ENCODE measurements at regions not wholly inside any gene's neighbourhood (a gene's known extent, or its start where the extent isn't known, plus 50 kb on each side); places are given as distances from the start of the nearest gene placed in this dataset.
"Not testable (repeated sequence)": the region's sequence is repeated elsewhere in the genome, so short reads cannot be mapped to it uniquely, and the experiment has no call there.

DNA sequence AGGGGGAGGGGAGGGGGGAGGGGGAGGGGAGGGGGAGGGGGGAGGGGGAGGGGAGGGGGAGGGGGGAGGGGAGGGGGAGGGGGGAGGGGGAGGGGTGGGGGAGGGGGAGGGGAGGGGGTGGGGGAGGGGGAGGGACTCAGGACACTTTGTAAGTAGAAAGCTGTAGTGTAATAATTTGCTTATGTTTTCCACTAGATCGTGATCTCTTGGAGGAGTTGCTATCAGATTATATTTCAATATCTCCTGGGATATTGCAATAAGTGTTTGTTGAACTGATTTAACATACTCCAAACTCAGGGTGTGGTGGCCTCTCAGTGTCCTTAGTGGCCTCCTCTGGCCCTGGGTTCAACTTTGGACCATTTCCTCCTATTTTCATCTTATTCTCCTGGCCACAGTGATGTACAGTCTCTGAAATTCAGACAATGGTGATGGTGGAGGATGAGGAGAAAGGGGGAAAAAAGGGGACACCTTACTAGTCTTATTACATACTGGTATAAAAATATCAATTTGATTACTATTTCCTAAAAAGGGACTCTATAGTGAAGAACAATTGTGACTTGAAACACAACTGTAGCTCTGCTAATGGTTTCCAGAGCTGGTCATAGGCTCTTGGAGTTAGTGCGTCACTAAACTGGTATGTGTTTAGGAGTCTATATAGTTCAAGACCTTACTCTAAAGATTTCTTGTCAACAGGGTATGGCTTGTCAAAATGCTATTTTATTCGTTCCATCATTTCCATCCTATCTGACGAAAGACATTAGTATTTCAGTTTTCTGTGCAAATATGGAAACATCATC, 89.6 kb downstream of the DDX1 start:
- DNase-seq = no peak

DNA sequence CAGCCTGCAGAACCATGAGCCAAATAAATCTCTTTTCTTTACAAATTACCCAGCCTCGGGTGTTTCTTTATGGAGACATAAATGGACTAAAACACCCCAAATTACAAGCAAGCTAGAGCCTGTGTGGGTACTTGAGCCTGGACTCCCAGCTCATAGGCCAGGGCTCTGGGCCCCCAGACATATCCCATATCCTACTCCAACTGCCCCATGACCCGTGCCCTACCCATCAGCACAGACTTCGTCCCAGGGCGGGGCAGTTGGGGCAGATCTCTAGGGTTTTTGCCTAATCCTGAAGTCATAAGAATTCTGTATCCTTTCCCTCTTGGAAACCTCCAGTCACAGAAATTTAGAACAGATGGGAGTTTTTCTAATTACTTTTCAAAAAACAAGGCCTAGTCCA, 90.7 kb downstream of the DDX1 start:
- DNase-seq = no peak

DNA sequence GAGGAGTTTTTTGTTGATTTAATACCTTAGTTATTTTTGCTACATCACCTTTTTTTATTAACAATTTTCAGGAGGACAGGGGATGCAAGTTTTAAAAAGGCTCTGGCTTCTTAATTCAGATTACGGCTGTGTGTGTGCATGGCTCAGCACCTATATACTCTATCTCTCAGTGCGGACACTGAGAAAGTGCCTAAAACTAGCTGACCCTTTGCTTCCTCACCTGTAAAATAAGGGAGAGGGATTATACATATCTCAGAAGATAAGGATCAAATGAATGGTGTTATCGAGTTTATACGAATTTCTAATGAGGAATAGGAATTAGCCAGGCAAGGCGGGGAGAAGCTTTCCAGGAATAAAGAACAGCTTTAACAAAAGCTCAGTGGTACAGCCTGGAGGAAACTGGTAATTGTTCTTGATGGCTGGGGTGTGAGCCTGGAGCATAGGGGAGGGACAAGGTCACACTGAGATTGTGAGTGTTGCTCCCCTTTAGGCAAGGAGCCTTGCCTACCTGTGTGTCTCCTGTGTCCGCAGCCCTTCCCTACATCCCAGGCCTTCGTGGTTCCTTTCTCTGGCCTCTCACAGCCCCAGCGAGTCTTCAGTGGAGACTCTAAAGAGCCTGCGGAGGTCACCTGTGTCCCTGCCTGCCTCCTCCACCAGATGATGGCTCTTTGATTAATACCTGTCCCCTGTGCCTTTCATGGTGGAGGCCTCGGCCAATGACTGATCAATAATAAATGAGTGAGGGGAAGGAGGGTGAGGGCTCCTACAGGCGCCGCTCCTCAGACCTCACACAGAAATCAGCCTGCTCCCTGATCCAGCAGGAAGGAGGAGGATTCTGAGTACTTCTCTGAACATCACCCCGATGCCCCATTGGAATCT, 92.7 kb downstream of the DDX1 start:
- DNase-seq = no peak

DNA sequence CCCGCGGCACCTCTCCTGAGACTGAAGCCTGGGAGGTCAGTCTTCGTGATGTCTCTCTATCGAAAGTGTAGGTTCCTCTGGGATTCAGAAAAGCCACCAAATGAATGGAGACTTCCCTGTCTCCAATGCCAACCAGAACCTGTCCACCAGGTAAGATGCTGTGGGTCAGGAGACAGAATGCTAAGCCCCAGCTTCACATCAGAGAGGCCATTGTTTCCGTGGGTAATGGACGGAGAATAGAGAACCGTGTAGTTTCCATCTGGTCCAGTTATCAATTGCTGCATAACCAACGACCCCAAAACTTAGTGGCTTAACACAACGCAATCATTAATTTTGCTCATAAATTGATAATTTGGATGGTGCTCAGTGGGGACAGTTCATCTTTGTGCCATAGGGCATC, 93.5 kb downstream of the DDX1 start:
- DNase-seq = no peak

DNA sequence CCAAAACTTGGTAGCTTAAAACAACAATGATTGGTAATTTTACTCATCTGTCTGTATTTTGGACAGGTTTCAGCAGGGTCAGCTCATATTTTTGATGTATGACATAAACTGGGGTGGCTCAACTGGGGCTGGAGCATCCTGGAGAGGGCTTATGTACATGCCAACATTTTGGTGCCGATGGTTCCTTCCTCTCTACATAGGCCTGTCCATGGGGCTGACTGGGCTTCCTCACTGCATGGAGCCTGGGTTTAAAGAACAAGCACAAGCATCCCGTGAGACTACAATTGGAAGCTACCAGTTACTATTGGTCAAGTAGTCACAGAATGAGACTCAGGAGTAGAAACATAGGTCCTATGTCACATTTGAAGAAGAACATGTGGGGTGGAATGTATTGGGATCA, 95.0 kb downstream of the DDX1 start:
- no peak for DNase-seq

DNA sequence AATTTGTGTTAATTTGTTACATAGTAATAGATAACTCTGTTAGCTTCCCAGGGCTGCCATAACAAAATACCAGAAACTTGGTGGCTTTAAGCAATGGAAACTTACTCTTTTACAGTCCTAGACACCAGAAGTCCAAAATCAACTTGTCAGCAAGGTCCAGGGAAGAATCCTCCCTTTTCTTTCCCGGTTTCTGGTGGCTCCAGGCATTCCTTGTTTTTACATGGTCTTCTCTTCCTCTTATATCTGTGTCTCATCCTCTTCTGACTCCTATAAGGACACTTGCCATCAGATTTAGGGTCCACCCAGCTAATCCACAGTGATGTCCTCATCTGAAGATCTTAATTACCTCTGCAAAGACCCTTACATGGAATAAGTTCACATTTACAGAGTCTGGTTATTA, 95.6 kb downstream of the DDX1 start:
- no peak for DNase-seq

DNA sequence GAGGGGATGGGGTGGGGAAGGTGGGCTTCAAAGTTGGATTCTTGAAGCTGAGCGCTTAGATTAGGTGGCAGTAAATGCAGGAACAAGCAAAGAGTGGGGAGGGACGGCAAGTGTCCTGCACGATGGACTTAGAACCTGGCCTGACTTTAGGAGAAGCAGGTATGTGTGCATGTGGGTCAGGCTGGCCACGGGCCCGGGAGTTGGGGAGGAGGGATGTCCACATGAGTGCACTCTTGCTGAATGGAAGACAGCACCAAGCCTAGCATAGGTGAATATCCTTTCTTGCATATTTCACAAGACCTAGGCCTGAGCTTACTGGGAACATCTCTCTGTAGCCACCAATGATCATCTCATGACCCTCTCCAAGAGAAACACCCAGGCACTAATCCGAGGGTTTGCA, 96.1 kb downstream of the DDX1 start:
- no peak for DNase-seq

DNA sequence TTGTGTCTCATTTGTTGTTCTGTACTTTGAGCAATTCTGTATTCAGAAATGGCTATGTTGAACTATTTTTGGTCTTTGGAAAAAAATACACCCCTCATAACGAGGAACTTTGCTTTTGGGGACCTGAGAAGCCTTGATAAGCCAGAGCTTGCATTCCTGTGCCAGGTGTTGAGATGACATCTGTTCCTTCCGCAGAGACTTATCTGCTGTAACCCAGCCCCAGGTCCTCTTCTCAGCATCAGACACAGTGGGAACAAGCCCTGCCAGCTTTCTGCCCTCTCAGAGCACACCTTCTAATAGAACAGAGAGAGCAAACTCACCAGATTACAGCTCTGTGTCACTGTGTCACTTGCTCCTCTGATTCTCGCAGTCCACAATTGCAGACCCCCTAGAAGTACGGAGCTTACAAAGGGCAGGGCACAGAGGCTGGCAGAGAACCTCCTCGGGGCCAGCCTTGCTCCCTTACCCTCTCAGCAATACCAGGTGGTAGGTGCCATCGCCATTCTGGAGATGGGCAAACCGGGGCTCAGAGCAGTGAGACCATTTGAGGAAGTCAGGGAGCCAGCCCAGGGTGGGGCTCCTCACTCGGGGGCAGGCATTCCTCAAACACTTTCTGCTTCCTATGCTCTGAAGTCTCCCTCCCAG, 97.4 kb downstream of the DDX1 start:
- DNase-seq = no peak

DNA sequence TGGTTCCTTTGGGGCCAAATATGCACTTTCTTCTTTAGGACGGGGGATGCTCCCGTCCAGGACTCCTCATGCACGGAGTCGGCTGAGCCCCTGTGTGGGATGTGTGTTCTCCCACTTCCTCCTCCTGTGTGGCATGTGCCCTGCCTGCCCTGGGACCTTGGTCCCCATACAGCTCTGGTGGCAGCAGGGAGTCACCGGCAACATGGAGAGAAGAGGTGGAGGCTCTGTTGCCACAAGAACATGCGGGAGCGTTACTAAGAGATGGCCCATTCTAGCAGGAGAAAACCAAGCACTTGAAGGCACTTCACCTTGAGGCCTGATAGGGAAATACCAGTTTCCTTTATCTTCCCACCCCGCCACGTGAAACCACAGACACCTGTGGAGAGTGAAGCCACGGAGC, 98.0 kb downstream of the DDX1 start:
- no peak for DNase-seq

DNA sequence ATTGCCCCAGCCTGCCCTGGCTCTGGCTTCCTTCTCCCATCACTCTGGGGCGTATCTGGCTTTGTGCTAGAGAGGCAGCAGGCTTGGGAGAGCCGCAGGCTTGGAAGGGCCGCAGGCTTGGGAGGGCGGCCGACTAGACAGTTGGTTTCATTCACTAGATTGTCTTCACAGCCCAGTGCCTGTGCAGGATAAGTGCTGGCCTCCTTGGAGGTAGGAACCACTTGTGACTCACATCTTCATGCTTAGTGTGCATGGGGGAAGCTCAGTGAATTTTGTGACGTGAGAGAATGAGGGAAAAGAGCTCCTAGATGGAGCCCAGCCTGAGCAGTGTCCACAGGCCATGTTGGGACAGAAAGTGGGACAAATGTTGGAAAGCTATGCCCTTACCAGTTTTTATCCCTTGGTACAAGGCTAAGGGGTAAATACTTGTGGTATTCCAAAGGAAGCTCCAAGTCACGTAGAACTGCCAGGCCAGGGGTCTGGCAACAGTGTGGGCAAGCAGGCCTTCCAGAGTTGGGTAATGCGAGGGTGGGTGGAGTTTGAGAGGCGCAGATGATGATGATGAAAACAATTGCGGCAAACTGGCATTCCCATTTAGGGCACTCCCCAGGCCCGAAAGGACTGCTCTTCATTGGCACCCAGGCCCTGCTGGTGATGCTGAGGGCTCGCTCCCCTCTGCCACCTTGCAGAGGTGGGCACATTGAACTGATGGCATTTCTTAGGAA, 100.1 kb downstream of the DDX1 start:
- DNase-seq = no peak

DNA sequence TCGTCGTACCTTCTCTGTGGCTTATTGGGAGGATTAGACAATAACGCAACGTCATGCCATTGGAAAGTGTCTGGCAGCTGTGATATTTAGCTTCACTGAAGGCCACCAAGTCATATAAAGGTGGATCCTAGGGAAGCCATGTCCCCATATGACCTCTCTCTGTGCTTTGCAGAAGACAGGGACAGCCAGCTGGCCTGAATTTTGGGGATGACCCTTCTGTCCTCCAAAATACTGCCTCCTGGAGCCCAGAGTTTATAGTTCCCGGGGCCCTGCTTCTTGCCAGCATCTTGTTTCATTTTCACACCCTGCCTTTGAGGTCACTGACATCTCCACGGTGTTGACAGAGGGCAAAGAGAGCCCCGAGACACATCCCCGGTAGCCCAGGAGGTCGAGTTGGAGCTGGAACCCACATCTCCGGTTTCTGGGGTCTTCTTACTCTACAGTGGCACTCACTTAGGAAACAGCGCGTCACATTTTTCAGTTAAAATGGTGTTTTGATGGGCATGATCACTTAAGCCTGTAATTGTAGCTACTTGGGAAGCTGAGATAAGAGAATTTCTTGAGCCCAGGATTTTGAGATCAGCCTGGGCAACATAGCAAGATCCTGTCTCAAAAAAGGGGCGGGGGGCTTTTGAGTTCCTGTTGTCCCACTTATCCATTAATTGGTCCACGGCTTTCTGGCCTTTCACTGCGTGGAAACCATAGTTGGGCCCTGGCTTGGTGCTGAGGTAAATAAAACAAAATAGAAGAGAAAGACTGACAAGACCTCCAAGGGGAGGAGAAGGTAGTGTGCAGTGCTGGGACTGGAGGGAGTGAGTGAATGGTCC, 101.1 kb downstream of the DDX1 start:
- DNase-seq = no peak

DNA sequence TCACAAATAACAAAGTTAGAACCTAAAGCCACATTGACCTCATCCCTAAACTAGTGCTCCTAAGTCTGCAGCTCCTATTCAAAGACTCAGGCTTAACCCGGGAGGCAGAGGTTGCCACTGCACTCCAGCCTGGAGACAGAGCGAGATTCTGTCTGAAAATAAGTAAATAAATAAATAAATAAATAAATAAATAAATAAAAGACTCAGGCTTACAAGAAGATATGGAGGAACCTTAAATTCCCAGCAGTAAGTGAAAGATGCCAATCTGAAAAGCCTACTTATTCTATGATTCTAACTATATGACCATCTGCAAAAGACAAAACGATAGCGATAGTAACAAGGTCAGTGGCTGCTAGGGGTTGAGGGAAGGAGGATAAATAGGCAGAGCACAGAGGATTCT, 101.7 kb downstream of the DDX1 start:
- no peak for DNase-seq

DNA sequence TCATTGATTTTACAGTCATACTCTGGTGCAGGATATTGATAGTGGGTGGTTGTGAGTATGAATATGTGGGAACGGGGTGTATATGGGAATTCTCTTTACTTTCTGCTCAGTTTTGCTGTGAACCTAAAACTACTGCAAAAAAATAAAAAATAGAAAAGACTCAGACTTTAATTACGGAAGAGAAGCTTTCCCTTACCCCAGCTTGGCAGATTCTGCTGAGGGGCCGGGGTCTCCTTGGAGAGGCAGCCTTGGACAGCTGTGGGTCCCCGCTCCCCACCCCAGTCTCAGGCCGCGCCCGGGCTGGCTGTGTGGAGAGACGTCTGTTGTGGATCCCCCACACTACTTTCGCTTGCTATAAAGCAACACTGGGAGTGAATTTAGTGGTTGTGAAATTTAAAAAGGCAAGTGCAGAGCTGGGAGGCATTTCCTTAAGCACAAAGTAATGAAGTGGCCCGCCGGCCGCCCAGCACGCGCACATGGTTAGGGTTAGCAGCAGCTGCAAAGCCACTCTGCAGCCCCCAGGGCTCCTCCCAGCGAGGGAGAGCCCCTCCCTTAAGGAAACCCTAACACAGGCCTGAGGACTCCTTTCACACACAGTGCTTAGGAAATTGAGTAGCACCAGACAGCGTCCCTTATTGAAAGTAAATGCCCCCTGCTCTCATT, 102.4 kb downstream of the DDX1 start:
- no peak for DNase-seq

DNA sequence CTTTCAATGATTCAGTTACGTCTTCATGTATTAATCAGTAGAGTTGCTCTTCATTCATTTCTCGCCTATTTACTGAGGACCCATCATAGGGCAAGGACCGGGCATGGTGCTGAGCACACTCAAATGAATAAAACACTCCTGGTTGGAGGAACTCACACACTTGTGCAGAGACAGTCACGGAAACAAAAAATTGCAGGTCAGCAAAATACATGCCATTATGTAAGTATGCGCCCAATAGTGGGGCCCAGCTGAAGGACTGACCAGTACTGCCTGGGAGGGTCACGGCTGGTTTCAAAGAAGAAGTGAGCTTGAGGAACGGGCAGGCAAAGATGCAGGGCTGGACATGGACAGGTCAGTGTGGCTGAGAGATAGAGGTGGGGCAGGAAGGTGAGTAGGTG, 102.9 kb downstream of the DDX1 start:
- no peak for DNase-seq

DNA sequence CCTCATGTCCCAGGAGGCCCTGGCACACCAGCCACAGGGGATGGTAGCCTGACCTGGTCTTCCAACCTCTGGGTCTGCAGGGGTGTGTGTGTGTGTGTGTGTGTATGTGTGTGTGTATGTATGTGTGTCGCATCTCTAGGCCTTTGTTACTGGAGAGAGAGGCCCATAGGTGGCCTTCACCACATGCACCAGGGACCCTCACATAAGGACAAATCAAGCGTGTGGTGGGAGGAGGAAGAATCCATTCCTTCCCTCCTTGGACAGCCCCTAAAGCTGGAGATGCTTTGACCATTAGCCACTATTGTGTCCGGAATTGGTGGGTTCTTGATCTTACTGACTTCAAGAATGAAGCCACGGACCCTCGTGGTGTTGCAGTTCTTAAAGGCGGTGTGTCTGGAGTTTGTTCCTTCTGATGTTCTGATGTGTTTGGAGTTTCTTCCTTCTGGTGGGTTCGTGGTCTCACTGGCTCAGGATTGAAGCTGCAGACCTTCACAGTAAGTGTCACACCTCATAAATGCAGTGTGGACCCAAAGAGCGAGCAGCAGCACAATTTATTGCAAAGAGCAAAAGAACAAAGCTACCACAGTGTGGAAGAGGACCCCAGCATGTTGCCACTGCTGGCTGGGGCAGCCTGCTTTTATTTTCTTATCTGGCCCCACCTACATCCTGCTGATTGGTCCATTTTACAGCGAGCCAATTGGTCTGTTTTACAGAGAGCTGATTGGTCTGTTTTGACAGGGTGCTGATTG, 104.1 kb downstream of the DDX1 start:
- no peak for DNase-seq

DNA sequence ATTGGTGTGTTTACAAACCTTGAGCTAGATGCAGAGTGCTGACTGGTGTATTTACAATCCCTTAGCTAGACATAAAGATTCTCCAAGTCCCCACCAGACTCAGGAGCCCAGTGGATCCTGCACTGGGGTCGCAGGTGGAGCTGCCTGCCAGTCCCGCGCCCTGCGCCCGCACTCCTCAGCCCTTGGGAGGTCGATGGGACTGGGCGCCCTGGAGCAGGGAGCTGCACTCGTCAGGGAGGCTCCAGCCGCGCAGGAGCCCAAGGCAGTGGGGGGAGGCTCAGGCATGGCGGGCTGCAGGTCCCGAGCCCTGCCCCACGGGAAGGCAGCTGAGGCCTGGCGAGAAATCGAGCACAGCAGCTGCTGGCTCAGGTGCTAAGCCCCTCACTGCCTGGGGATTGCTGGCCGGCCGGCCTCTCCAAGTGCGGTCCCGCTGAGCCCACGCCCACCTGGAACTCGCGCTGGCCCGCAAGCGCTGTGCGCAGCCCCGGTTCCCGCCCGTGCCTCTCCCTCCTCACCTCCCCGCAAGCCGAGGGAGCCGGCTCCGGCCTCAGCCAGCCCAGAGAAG, 105.0 kb downstream of the DDX1 start:
- not testable (repeated sequence) for DNase-seq

DNA sequence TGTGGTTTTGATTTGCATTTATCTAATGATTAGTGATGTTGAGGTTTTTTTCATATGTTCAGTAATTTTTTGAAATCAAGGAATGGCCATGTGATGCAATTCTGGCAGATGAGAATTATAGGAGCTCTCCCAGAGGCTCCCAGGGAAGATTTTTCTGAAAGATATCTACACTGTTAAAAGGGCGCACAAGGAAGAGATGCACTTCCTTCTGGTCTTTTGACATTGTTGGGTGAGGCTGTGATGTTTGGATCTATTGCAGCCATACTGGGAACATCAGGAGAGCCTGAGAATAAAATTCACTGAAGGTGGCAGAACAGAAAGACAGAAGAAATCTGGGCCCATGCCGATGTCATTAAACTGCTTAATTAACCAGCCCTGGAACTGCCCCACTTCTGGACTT, 108.5 kb downstream of the DDX1 start:
- DNase-seq = no peak

DNA sequence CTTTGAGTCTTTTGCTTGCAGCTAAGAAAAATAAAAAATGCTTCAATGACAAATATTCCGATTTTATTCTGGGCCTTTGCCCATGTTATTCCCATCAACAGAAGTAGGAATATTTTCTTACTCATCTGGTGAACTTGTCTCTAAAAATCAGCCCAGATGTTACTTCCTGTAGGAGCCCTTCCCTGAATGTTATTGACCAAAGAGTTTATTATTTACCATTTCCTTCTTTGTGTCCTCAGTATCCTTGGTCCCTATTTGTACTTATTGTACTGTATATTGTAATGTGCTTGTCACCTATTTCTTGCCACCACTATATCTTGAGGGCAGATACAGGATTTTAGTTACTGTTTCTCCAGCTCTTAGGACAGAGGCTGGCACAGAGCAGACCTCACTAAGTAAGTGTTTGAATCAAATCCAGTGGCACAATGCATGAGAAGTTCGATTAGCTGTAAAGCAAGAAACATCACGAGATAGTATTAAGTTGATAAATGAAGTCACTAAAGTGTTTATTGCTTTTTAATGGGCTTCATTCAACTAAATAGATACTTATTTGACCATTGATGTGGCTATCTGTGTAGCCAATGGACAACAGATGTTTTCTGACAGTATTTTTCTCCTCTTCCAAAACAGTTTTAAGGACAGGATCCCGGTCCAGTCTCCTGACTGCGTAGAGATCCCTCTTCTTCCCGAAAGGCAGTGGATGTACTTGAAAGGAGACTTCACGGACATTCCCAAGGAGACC, 109.1 kb downstream of the DDX1 start:
- DNase-seq = no peak

DNA sequence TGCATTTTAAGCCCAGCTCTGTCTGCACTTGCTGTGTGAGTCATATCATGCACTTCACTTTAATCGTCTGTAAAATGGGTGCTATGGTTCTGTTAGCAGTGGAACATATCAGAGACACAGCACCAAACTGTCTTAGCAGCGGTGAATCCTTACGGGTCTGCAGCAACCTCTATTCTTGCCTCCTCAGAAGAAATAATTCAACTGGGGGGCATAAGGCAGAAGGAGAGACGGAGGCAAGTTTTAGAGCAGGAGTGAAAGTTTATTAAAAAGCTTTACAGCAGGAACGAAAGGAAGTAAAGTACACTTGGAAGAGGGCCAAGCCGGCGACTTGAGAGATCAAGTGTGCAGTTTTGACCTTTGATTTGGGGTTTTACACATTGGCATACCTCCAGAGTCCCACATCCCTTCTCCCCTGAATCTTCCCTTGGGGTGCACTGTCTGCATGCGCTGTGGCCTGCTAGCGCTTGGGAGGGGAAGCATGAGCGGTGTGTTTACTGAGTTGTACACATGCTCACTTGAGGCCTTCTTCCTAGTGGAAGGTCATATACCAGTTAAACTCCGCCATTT, 109.8 kb downstream of the DDX1 start:
- no peak for DNase-seq
